Heart left ventricle (tissue), 13 donors: ENCODE measurements at regions not wholly inside any gene's neighbourhood (a gene's known extent, or its start where the extent isn't known, plus 50 kb on each side); places are given as distances from the start of the nearest gene placed in this dataset.

Source experiments
- POLR2A ChIP-seq, 2 donors: fragments of 450-650 bp; IDR thresholded peaks; one replicate each; pipeline ENCODE4 v1.6.1; 2017; ENCODE audit warnings: antibody characterized with exemption in 2 of 2, mild to moderate bottlenecking in 2 of 2, moderate library complexity in 2 of 2
- TF ChIP-seq, protein P1 (sequence below), 12 donors: fragments of 200-600 bp; sonication (generic) in 4 of 12; IDR thresholded peaks; one replicate each; pipeline versions ENCODE4 v1.5.0 to v1.8.0; 2018 to 2022; ENCODE audit warnings: antibody characterized with exemption in 12 of 12, mild to moderate bottlenecking in 5 of 12
- donor health status: ischemic (EF 13 %, LVEDD 7.1; RV severe dilation, severe dysfunction).
- donor health status: DM: no; HTN: yes; CAD: no.
- donor health status: DM: no; HTN: no; CAD: no.
- donor health status: ischemic (EF 25% LVEDD 6.9; RV normal size, moderate dysfunction).
- donor health status: ischemic (EF 25% LVEDD 5.7; RV mildly dilated, moderate dysfunction).
- donor health status: ischemic (EF 35%, LVEDD 5.7; RV mildly dilated, moderate dysfunction).
- donor health status: nonischemic (EF 11% LVEDD 7.7; RV severe dilation, severe dysfunction).
- donor health status: DM: yes; HTN: yes; CAD: no.
- donor health status: PGD.
- donor health status: ischemic (EF 29% LVEDD 5.4; RV normal size, mild dysfunction).
- donor health status: nonischemic (EF 23%, LVEDD 6.1; RV moderate dilation, normal function).

- TF ChIP-seq, protein P1, sequence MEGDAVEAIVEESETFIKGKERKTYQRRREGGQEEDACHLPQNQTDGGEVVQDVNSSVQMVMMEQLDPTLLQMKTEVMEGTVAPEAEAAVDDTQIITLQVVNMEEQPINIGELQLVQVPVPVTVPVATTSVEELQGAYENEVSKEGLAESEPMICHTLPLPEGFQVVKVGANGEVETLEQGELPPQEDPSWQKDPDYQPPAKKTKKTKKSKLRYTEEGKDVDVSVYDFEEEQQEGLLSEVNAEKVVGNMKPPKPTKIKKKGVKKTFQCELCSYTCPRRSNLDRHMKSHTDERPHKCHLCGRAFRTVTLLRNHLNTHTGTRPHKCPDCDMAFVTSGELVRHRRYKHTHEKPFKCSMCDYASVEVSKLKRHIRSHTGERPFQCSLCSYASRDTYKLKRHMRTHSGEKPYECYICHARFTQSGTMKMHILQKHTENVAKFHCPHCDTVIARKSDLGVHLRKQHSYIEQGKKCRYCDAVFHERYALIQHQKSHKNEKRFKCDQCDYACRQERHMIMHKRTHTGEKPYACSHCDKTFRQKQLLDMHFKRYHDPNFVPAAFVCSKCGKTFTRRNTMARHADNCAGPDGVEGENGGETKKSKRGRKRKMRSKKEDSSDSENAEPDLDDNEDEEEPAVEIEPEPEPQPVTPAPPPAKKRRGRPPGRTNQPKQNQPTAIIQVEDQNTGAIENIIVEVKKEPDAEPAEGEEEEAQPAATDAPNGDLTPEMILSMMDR (IDR thresholded peaks at IDR 0.05): no peak
- no peak for TF ChIP-seq POLR2A (IDR thresholded peaks at IDR 0.05)
These were observed 58.3 kb upstream of the TRAK1 start for GRCh38 chr3:42032693-42033349.
